ENCODE measurements at regions not wholly inside any gene's neighbourhood (a gene's known extent, or its start where the extent isn't known, plus 50 kb on each side); places are given as distances from the start of the nearest gene placed in this dataset.

DNA sequence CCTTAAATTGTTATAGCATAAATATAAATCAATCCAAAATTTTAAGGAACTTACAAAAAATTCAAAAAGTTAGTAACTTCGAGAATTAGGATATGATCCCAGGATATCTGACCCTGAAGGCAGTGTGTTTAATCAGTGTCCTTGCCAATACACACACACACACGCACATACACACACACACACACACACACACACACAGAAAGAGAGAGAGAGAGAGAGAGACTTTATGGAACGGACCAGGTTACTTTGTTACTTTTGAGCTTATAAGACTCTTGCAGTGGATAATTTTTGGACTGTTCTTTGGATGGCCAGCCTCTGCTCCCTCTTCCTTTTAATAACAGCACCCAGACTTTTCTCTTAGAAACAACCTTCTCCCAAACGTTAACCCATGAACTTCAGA lies 322.9 kb downstream of the NFIB start:
- Histone ChIP-seq H3K27me3 (ENCODE audit: control insufficient read depth, insufficient read depth, low read length) (no peaks in the 10 kb centered on the region), H3K4me1 (ENCODE audit: control insufficient read depth in 2 of 3, insufficient read depth in 2 of 3, low read depth in 1 of 3, low read length in 3 of 3) (peaks cover 0 to 2% (median 0%) of the 10 kb centered on the region in 3 donors), H3K4me3 (ENCODE audit: low read length in 3 of 3) (no peak overlapping the region), H3K9me3 (ENCODE audit: control insufficient read depth in 2 of 3, insufficient read depth in 1 of 3, low read length in 3 of 3) (peaks cover 0 to 5% (median 0%) of the 10 kb centered on the region in 3 donors), H3K36me3 (ENCODE audit: control insufficient read depth in 2 of 3, insufficient read depth in 3 of 3, low read length in 3 of 3) (no peaks in the 10 kb centered on the region), H3K27ac (ENCODE audit: low read depth in 2 of 2, low read length in 2 of 2) (no peak overlapping the region), H3K9ac (ENCODE audit: low read length in 3 of 3) (no peak overlapping the region)
- intact Hi-C loops (cut with DNase I), result no loop called here
- TF ChIP-seq, protein P1, sequence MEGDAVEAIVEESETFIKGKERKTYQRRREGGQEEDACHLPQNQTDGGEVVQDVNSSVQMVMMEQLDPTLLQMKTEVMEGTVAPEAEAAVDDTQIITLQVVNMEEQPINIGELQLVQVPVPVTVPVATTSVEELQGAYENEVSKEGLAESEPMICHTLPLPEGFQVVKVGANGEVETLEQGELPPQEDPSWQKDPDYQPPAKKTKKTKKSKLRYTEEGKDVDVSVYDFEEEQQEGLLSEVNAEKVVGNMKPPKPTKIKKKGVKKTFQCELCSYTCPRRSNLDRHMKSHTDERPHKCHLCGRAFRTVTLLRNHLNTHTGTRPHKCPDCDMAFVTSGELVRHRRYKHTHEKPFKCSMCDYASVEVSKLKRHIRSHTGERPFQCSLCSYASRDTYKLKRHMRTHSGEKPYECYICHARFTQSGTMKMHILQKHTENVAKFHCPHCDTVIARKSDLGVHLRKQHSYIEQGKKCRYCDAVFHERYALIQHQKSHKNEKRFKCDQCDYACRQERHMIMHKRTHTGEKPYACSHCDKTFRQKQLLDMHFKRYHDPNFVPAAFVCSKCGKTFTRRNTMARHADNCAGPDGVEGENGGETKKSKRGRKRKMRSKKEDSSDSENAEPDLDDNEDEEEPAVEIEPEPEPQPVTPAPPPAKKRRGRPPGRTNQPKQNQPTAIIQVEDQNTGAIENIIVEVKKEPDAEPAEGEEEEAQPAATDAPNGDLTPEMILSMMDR (IDR thresholded peaks at IDR 0.05; ENCODE audit: borderline replicate concordance, extremely low read depth, insufficient read depth), result no peak
- DNase-seq, result no peak
- no peak for FAIRE-seq

DNA sequence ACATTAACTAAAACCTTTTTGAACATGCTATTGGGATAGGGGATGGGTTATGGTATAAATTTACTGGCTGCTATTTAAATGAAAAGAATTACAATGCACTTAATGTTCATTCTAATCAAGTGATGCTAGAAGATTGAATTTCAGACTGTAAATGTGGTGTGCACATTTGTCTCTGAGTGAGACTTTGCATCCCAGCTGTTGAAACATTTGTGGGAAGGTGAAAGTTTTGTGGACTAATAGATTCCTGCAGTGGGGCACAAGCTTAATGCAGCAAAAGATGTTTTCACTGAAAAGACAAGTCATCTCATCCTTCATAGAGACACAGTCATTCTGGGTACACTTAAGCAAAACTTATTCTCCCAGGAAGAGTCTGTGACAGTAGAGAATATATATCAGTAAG lies 323.6 kb downstream of the NFIB start:
- peaks cover 0 to 5% (median 0%) of the 10 kb centered on the region in 3 donors for H3K9me3 ChIP-seq (ENCODE audit: control insufficient read depth in 2 of 3, insufficient read depth in 1 of 3, low read length in 3 of 3)
- no peak overlapping the region for H3K9ac ChIP-seq (ENCODE audit: low read length in 3 of 3)
- TF ChIP-seq, protein P1 (IDR thresholded peaks at IDR 0.05; ENCODE audit: borderline replicate concordance, extremely low read depth, insufficient read depth), result no peak
- no peak overlapping the region for H3K4me3 ChIP-seq (ENCODE audit: low read length in 3 of 3)
- H3K36me3 ChIP-seq (ENCODE audit: control insufficient read depth in 2 of 3, insufficient read depth in 3 of 3, low read length in 3 of 3), result no peaks in the 10 kb centered on the region
- H3K27me3 ChIP-seq (ENCODE audit: control insufficient read depth, insufficient read depth, low read length), result no peaks in the 10 kb centered on the region
- no peak for DNase-seq
- intact Hi-C loops (cut with DNase I), result no loop called here
- no peak for FAIRE-seq
- H3K4me1 ChIP-seq (ENCODE audit: control insufficient read depth in 2 of 3, insufficient read depth in 2 of 3, low read depth in 1 of 3, low read length in 3 of 3), result peaks cover 0 to 2% (median 0%) of the 10 kb centered on the region in 3 donors
- no peak overlapping the region for H3K27ac ChIP-seq (ENCODE audit: low read depth in 2 of 2, low read length in 2 of 2)

DNA sequence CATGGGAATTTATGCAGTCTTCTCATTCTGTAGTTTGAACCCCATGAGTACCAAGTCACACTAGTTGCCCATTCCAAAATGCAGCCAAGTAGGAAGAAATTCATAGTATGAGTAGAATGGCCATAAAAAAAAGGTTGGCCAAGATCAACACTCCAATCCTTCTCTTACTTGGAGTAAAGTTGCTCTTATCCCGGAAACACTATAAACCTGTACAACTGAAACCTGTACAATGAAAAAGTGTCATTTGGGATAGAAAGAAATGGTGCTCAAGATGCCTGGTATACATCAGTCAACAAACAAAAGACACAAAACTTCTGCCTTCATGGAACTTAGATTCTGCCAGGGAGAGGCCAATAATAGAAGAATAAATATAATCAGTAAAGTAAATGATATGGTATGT lies 325.0 kb downstream of the NFIB start:
- Histone ChIP-seq H3K4me1 (ENCODE audit: control insufficient read depth in 2 of 3, insufficient read depth in 2 of 3, low read depth in 1 of 3, low read length in 3 of 3) (peaks cover 0 to 2% (median 0%) of the 10 kb centered on the region in 3 donors), H3K9ac (ENCODE audit: low read length in 3 of 3) (no peak overlapping the region), H3K27ac (ENCODE audit: low read depth in 2 of 2, low read length in 2 of 2) (no peak overlapping the region), H3K9me3 (ENCODE audit: control insufficient read depth in 2 of 3, insufficient read depth in 1 of 3, low read length in 3 of 3) (peaks cover 0 to 5% (median 0%) of the 10 kb centered on the region in 3 donors), H3K36me3 (ENCODE audit: control insufficient read depth in 2 of 3, insufficient read depth in 3 of 3, low read length in 3 of 3) (no peaks in the 10 kb centered on the region), H3K27me3 (ENCODE audit: control insufficient read depth, insufficient read depth, low read length) (no peaks in the 10 kb centered on the region), H3K4me3 (ENCODE audit: low read length in 3 of 3) (no peak overlapping the region)
- intact Hi-C loops (cut with DNase I), result no loop called here
- FAIRE-seq, result no peak
- DNase-seq, result no peak
- TF ChIP-seq, protein P1 (IDR thresholded peaks at IDR 0.05; ENCODE audit: borderline replicate concordance, extremely low read depth, insufficient read depth), result no peak

DNA sequence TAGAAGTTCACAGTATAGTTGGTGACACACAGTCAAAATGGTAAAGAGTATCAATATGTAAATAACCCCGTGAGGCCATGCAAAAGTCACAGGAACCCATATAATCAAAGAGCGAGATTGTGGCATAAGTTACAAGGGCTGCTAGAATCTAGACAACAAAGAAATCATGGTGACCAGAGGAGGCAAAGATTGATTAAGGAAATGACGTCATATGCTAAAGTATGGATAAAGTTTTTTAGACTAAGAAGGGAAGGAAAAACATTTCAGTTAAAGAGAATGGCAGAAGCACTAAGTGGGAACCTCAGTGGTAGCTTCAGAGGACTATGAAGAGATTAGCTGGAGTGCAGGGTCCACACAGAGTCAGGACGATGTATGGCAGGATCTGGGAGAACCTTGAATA lies 330.3 kb downstream of the NFIB start:
- Histone ChIP-seq H3K27me3 (ENCODE audit: control insufficient read depth, insufficient read depth, low read length) (no peaks in the 10 kb centered on the region), H3K9ac (ENCODE audit: low read length in 3 of 3) (no peak overlapping the region), H3K27ac (ENCODE audit: low read depth in 2 of 2, low read length in 2 of 2) (no peak overlapping the region), H3K4me3 (ENCODE audit: low read length in 3 of 3) (no peak overlapping the region), H3K36me3 (ENCODE audit: control insufficient read depth in 2 of 3, insufficient read depth in 3 of 3, low read length in 3 of 3) (no peaks in the 10 kb centered on the region), H3K4me1 (ENCODE audit: control insufficient read depth in 2 of 3, insufficient read depth in 2 of 3, low read depth in 1 of 3, low read length in 3 of 3) (peaks cover 0 to 6% (median 0%) of the 10 kb centered on the region in 3 donors), H3K9me3 (ENCODE audit: control insufficient read depth in 2 of 3, insufficient read depth in 1 of 3, low read length in 3 of 3) (no peaks in the 10 kb centered on the region)
- TF ChIP-seq, protein P1 (IDR thresholded peaks at IDR 0.05; ENCODE audit: borderline replicate concordance, extremely low read depth, insufficient read depth), result no peak
- intact Hi-C loops (cut with DNase I), result no loop called here
- FAIRE-seq, result no peak
- DNase-seq, result no peak

Measured in kidney (tissue), 13 donors.